ENCODE measurements at regions not wholly inside any gene's neighbourhood (a gene's known extent, or its start where the extent isn't known, plus 50 kb on each side); places are given as distances from the start of the nearest gene placed in this dataset.
A peak's percentile ranks its signal among the peaks of the same experiment; 100 is the strongest.
"Not testable (repeated sequence)": the region's sequence is repeated elsewhere in the genome, so short reads cannot be mapped to it uniquely, and the experiment has no call there.

- in situ Hi-C loops (cut with HindIII; ENCODE audit: low pct_unique_long_range_greater_than_20kb, low sequenced_read_pairs), result no loop called here
- no peak for DNase-seq (ENCODE audit: low read depth, low spot score)
Measured at GRCh38 chr10:23493711-23494110, 54.8 kb downstream of the OTUD1 start.

GRCh38 chr10:23496727-23497126 lies 57.9 kb downstream of the OTUD1 start:
- DNase-seq (ENCODE audit: low read depth, low spot score), result no peak
- in situ Hi-C loops (cut with HindIII; ENCODE audit: low pct_unique_long_range_greater_than_20kb, low sequenced_read_pairs), result no loop called here

- in situ Hi-C loops (cut with HindIII; ENCODE audit: low pct_unique_long_range_greater_than_20kb, low sequenced_read_pairs), result no loop called here
- DNase-seq (ENCODE audit: low read depth, low spot score), result peak; percentile 3
Measured at GRCh38 chr10:23499372-23500132, 60.7 kb downstream of the OTUD1 start.

GRCh38 chr10:23505797-23506465 lies 67.1 kb downstream of the OTUD1 start:
- no peak for DNase-seq (ENCODE audit: low read depth, low spot score)

GRCh38 chr10:23512355-23513058 lies 73.6 kb downstream of the OTUD1 start:
- peak; percentile 13 for DNase-seq (ENCODE audit: low read depth, low spot score)
- in situ Hi-C loops (cut with HindIII; ENCODE audit: low pct_unique_long_range_greater_than_20kb, low sequenced_read_pairs), result no loop called here

More at GRCh38 chr10:23505797-23506465, 67.1 kb downstream of the OTUD1 start:
- in situ Hi-C loops (cut with HindIII; ENCODE audit: low pct_unique_long_range_greater_than_20kb, low sequenced_read_pairs), result no loop called here

- in situ Hi-C loops (cut with HindIII; ENCODE audit: low pct_unique_long_range_greater_than_20kb, low sequenced_read_pairs), result not testable (repeated sequence)
Measured at GRCh38 chr10:23513621-23514020, 74.7 kb downstream of the OTUD1 start.

GRCh38 chr10:23514321-23514720 lies 75.4 kb downstream of the OTUD1 start:
- no peak for DNase-seq (ENCODE audit: low read depth, low spot score)
- in situ Hi-C loops (cut with HindIII; ENCODE audit: low pct_unique_long_range_greater_than_20kb, low sequenced_read_pairs), result no loop called here

More at GRCh38 chr10:23513621-23514020, 74.7 kb downstream of the OTUD1 start:
- not testable (repeated sequence) for DNase-seq (ENCODE audit: low read depth, low spot score)

- in situ Hi-C loops (cut with HindIII; ENCODE audit: low pct_unique_long_range_greater_than_20kb, low sequenced_read_pairs), result no loop called here
- peak; percentile 44 for DNase-seq (ENCODE audit: low read depth, low spot score)
Measured at GRCh38 chr10:23516530-23516929, 77.7 kb downstream of the OTUD1 start.

- DNase-seq (ENCODE audit: low read depth, low spot score), result peak; percentile 7
- in situ Hi-C loops (cut with HindIII; ENCODE audit: low pct_unique_long_range_greater_than_20kb, low sequenced_read_pairs), result no loop called here
Measured at GRCh38 chr10:23517155-23517554, 78.3 kb downstream of the OTUD1 start.

GRCh38 chr10:23521735-23522134 lies 82.9 kb downstream of the OTUD1 start:
- in situ Hi-C loops (cut with HindIII; ENCODE audit: low pct_unique_long_range_greater_than_20kb, low sequenced_read_pairs), result no loop called here
- no peak for DNase-seq (ENCODE audit: low read depth, low spot score)

GRCh38 chr10:23522345-23522744 lies 83.5 kb downstream of the OTUD1 start:
- in situ Hi-C loops (cut with HindIII; ENCODE audit: low pct_unique_long_range_greater_than_20kb, low sequenced_read_pairs), result no loop called here
- DNase-seq (ENCODE audit: low read depth, low spot score), result no peak

GRCh38 chr10:23523251-23523650 lies 84.4 kb downstream of the OTUD1 start:
- DNase-seq (ENCODE audit: low read depth, low spot score), result peak; percentile 32
- in situ Hi-C loops (cut with HindIII; ENCODE audit: low pct_unique_long_range_greater_than_20kb, low sequenced_read_pairs), result no loop called here

- in situ Hi-C loops (cut with HindIII; ENCODE audit: low pct_unique_long_range_greater_than_20kb, low sequenced_read_pairs), result no loop called here
- peak; percentile 60 for DNase-seq (ENCODE audit: low read depth, low spot score)
Measured at GRCh38 chr10:23525406-23525805, 86.5 kb downstream of the OTUD1 start.

- in situ Hi-C loops (cut with HindIII; ENCODE audit: low pct_unique_long_range_greater_than_20kb, low sequenced_read_pairs), result no loop called here
- DNase-seq (ENCODE audit: low read depth, low spot score), result no peak
Measured at GRCh38 chr10:23528419-23528818, 89.5 kb downstream of the OTUD1 start.

- no peak for DNase-seq (ENCODE audit: low read depth, low spot score)
- in situ Hi-C loops (cut with HindIII; ENCODE audit: low pct_unique_long_range_greater_than_20kb, low sequenced_read_pairs), result no loop called here
Measured at GRCh38 chr10:23529625-23530024, 90.8 kb downstream of the OTUD1 start.

GRCh38 chr10:23530079-23530478 lies 91.2 kb downstream of the OTUD1 start:
- in situ Hi-C loops (cut with HindIII; ENCODE audit: low pct_unique_long_range_greater_than_20kb, low sequenced_read_pairs), result no loop called here
- peak; percentile 14 for DNase-seq (ENCODE audit: low read depth, low spot score)

GRCh38 chr10:23533212-23533611 lies 94.3 kb downstream of the OTUD1 start:
- no peak for DNase-seq (ENCODE audit: low read depth, low spot score)
- in situ Hi-C loops (cut with HindIII; ENCODE audit: low pct_unique_long_range_greater_than_20kb, low sequenced_read_pairs), result no loop called here

GRCh38 chr10:23534326-23534725 lies 95.5 kb downstream of the OTUD1 start:
- no peak for DNase-seq (ENCODE audit: low read depth, low spot score)
- in situ Hi-C loops (cut with HindIII; ENCODE audit: low pct_unique_long_range_greater_than_20kb, low sequenced_read_pairs), result no loop called here
